ENCODE measurements at regions not wholly inside any gene's neighbourhood (a gene's known extent, or its start where the extent isn't known, plus 50 kb on each side); places are given as distances from the start of the nearest gene placed in this dataset.

DNA sequence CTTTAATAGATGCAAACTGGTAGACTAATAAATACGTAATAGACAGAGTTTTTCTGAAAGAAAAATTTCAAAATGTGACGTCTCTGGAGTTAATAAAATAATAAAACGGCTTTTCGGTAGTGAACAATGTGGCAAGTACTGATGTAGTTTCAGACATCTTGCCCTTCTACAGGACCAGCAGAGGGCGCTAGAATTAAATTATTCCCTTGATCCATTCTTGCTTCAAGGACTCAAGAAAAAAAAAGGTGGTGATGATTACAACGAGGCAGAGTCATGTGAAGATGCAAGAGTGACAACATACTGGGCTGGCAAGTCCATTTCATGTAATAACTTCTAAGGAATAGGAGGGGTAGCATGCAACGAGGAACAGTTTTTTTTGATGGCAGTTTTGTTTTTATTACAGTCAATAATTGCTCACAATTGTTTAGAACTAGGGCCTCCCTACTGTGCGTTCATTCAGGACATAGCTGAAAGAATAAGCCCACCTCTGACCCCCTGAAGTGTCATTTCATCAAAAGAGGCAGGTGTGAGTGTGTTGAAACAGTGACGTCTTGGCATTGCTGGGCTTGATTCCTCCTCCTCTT is 101.0 kb upstream of the GZMB start:
- TF ChIP-seq SMC3 (IDR thresholded peaks at IDR 0.05; ENCODE audit: low read depth, low read length) (peak; percentile 78), RFX5 (IDR thresholded peaks at IDR 0.05; ENCODE audit: low read depth, low read length) (no peak), POLR2A (IDR thresholded peaks at IDR 0.05; ENCODE audit: low read depth, low read length) (no peak), FOS (IDR thresholded peaks at IDR 0.05; ENCODE audit: low read depth, low read length) (no peak), MXI1 (IDR thresholded peaks at IDR 0.05; ENCODE audit: borderline replicate concordance, low read depth, low read length) (no peak)
- TF ChIP-seq, protein P1, sequence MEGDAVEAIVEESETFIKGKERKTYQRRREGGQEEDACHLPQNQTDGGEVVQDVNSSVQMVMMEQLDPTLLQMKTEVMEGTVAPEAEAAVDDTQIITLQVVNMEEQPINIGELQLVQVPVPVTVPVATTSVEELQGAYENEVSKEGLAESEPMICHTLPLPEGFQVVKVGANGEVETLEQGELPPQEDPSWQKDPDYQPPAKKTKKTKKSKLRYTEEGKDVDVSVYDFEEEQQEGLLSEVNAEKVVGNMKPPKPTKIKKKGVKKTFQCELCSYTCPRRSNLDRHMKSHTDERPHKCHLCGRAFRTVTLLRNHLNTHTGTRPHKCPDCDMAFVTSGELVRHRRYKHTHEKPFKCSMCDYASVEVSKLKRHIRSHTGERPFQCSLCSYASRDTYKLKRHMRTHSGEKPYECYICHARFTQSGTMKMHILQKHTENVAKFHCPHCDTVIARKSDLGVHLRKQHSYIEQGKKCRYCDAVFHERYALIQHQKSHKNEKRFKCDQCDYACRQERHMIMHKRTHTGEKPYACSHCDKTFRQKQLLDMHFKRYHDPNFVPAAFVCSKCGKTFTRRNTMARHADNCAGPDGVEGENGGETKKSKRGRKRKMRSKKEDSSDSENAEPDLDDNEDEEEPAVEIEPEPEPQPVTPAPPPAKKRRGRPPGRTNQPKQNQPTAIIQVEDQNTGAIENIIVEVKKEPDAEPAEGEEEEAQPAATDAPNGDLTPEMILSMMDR (conservative IDR thresholded peaks at IDR 0.05; ENCODE audit: low read depth, low read length): peak; percentile 77

Data from IMR-90 (cell line).